Stimulated activated CD8-positive, alpha-beta memory T cell treated with anti-CD3 and anti-CD28 coated beads, Interleukin-2, amount 100 ng/mL, for 48 hours (primary cell): ENCODE measurements at regions not wholly inside any gene's neighbourhood (a gene's known extent, or its start where the extent isn't known, plus 50 kb on each side); places are given as distances from the start of the nearest gene placed in this dataset.
"Not testable (repeated sequence)": the region's sequence is repeated elsewhere in the genome, so short reads cannot be mapped to it uniquely, and the experiment has no call there.

ENCODE experiments used
- DNase-seq, 2 donors: peaks; one replicate each; pipeline ENCODE4 v3.0.0-alpha.2; 2020; ENCODE audit warnings: low read depth in 2 of 2

GRCh38 chr1:104776-105175 is 346.7 kb downstream of the OR4F29 start:
- not testable (repeated sequence) for DNase-seq

DNA sequence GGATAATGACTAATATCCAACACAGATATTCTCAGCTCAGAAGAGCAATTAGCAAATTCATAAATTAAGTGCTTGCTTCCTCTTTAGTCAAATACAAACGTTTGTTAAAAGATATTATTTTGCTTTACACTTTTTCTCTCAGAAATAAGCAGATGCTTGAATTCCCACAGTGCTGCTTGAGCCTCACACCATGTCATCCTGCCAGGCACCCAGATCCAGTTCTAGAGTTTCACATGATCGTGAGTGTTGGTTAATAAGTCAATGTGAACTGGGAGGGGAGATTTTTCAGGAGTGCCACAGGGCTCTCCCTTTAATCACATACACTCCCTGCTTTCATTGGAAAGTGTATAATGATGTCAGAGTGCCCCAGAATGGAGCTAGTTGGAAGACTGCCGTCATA is 352.0 kb downstream of the OR4F29 start:
- not testable (repeated sequence) for DNase-seq

- not testable (repeated sequence) for DNase-seq
These were observed 352.7 kb downstream of the OR4F29 start for GRCh38 chr1:98811-99210.

DNA sequence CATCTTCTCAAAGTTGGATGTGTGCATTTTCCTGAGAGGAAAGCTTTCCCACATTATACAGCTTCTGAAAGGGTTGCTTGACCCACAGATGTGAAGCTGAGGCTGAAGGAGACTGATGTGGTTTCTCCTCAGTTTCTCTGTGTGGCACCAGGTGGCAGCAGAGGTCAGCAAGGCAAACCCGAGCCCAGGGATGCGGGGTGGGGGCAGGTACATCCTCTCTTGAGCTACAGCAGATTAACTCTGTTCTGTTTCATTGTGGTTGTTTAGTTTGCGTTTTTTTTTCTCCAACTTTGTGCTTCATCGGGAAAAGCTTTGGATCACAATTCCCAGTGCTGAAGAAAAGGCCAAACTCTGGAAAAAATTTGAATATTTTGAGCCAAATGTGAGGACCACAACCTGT is 360.2 kb downstream of the OR4F29 start:
- DNase-seq = not testable (repeated sequence)

- DNase-seq = not testable (repeated sequence)
These were observed 363.4 kb downstream of the OR4F29 start for GRCh38 chr1:88110-88509.

DNA sequence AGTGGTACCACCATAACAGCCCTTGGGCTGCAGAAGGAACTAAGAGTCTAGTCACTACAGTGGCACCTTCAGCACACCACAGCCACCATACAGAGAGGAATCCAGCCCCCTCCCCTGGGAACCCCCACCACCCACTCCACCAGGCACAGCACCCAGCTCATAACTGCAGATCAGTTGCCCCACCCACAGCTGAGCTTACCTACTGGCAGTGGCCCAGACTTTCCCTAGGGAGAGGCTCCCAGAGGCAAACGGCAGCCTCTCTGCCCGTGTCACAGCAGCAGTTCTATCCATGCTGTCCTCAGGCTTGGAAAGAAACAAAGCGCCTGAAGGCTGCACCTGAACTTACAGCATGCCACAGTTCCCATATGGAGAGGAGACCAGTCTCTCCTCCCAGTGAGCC is 372.3 kb downstream of the OR4F29 start:
- DNase-seq = not testable (repeated sequence)

- not testable (repeated sequence) for DNase-seq
These were observed 386.4 kb downstream of the OR4F29 start, which contains the start of gene OR4F5 for GRCh38 chr1:65119-65518. OR4F5 (plus strand) TSS chr1:65419.

DNA sequence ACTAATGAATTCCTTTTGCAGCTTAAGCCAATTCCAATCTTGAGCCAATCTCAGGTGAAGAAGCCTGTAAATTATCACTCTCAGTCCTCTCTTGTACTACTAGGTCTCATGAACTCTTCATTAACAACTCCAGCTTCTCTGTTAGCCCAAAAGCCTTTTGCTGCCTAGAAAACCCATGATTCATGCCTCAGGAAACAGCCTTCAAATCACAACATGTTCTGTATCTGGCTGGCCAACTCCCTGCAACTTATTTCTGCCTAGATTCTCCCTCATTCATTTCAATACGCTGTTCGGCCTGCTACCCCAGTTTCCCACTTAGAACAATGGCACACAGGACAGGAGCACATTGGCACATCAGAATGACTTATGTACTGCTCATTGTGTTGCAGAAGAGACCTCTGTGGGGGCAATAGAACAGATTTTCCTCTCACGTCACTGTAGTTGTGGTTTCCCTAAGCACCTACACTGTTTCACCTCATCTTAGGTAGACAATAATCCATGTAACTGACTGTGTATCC is 395.4 kb downstream of the OR4F29 start:
- not testable (repeated sequence) for DNase-seq

DNA sequence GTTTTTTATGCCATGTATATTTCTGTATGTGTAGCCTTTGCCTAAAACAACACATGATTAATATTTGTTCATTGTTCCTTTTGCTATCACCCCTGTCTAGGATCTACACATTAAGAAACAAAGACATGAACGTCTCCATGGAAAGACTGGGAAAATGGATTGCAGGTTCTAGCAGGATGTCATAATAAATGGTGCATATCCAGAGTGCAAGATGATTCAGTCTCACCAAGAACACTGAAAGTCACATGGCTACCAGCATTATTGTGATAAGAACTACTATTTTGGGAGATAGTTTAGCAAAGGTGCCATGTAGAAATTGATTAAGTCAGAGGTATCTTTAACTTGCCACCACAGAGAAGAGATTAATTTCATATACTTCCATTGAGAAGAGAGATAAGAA is 398.3 kb downstream of the OR4F29 start:
- not testable (repeated sequence) for DNase-seq

DNA sequence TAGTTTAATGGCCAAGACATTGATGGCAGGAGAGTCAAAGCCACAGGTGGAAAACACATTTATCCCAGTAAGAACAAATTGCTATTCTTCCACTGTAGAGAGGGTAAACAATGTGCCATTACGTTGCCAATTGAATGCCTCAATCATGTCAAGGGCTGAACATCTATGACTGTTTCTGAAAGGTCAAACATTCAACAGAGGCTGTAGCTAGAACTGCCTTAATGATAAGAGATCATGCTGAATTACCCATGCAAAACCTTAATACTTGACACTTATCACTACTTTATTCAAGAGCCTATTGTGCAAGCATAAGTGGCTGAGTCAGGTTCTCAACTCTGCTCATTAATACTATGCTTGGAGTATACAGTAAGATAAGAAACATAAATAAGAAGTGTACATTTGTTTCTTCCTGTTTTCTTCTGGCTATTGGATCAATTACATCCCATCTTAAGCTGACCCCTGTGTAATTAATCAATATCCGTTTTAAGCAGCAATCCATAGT is 409.5 kb downstream of the OR4F29 start:
- DNase-seq = not testable (repeated sequence)

DNA sequence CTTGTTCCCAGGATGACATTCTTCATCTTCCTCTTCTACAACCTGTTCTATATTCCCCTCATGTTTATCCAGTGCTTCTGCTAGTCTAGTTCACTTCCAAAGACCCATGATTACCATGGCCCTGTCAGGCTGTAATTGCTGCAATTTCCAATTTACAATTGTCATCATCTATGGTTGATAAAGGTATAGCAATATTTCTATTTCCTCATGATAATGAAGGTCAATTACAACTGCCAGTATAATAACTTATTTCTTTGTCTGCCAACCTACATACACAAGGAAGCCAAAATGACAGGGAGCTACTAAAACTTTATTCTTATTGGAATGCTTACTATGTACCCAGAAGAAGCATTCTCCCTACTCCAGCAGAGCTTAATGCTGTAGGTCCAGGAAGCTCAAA is 410.3 kb downstream of the OR4F29 start:
- not testable (repeated sequence) for DNase-seq

DNA sequence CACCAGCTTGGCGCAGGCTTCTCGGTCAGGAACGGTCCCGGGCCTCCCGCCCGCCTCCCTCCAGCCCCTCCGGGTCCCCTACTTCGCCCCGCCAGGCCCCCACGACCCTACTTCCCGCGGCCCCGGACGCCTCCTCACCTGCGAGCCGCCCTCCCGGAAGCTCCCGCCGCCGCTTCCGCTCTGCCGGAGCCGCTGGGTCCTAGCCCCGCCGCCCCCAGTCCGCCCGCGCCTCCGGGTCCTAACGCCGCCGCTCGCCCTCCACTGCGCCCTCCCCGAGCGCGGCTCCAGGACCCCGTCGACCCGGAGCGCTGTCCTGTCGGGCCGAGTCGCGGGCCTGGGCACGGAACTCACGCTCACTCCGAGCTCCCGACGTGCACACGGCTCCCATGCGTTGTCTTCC is 422.3 kb downstream of the OR4F29 start:
- DNase-seq = not testable (repeated sequence)

- not testable (repeated sequence) for DNase-seq
These were observed 434.2 kb downstream of the OR4F29 start for GRCh38 chr1:17298-17697.

DNA sequence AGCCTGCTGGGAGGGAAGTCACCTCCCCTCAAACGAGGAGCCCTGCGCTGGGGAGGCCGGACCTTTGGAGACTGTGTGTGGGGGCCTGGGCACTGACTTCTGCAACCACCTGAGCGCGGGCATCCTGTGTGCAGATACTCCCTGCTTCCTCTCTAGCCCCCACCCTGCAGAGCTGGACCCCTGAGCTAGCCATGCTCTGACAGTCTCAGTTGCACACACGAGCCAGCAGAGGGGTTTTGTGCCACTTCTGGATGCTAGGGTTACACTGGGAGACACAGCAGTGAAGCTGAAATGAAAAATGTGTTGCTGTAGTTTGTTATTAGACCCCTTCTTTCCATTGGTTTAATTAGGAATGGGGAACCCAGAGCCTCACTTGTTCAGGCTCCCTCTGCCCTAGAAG is 435.5 kb downstream of the OR4F29 start:
- not testable (repeated sequence) for DNase-seq

DNA sequence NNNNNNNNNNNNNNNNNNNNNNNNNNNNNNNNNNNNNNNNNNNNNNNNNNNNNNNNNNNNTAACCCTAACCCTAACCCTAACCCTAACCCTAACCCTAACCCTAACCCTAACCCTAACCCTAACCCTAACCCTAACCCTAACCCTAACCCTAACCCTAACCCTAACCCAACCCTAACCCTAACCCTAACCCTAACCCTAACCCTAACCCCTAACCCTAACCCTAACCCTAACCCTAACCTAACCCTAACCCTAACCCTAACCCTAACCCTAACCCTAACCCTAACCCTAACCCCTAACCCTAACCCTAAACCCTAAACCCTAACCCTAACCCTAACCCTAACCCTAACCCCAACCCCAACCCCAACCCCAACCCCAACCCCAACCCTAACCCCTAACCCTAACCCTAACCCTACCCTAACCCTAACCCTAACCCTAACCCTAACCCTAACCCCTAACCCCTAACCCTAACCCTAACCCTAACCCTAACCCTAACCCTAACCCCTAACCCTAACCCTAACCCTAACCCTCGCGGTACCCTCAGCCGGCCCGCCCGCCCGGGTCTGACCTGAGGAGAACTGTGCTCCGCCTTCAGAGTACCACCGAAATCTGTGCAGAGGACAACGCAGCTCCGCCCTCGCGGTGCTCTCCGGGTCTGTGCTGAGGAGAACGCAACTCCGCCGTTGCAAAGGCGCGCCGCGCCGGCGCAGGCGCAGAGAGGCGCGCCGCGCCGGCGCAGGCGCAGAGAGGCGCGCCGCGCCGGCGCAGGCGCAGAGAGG is 441.3 kb downstream of the OR4F29 start:
- DNase-seq = not testable (repeated sequence)
